ENCODE measurements at regions not wholly inside any gene's neighbourhood (a gene's known extent, or its start where the extent isn't known, plus 50 kb on each side); places are given as distances from the start of the nearest gene placed in this dataset.
"Not testable (repeated sequence)": the region's sequence is repeated elsewhere in the genome, so short reads cannot be mapped to it uniquely, and the experiment has no call there.

- Histone ChIP-seq H3K27ac (no peak overlapping the region), H3K36me3 (no peaks in the 10 kb centered on the region), H3K4me1 (ENCODE audit: control insufficient read depth in 1 of 2, low read depth in 2 of 2) (no peaks in the 10 kb centered on the region), H3K9me3 (no peaks in the 10 kb centered on the region), H3K4me3 (no peak overlapping the region), H3K27me3 (replicated peaks; ENCODE audit: insufficient read depth) (no peaks in the 10 kb centered on the region)
- no peak for TF ChIP-seq CTCF (IDR thresholded peaks at IDR 0.05)
- DNase-seq (ENCODE audit: low spot score) (no peak), ATAC-seq (ENCODE audit: insufficient number of reproducible peaks, low FRiP score, low read depth) (no peak)
Measured at GRCh38 chr3:191105418-191105817, 93.6 kb upstream of the OSTN start.

- no peaks in the 10 kb centered on the region for H3K27me3 ChIP-seq (replicated peaks; ENCODE audit: insufficient read depth)
- TF ChIP-seq CTCF (IDR thresholded peaks at IDR 0.05): no peak
- no peak overlapping the region for H3K27ac ChIP-seq
- no peak for ATAC-seq (ENCODE audit: insufficient number of reproducible peaks, low FRiP score, low read depth)
- H3K36me3 ChIP-seq: no peaks in the 10 kb centered on the region
- H3K9me3 ChIP-seq: no peaks in the 10 kb centered on the region
- H3K4me1 ChIP-seq (ENCODE audit: control insufficient read depth in 1 of 2, low read depth in 2 of 2): no peaks in the 10 kb centered on the region
- no peak overlapping the region for H3K4me3 ChIP-seq
- no peak for DNase-seq (ENCODE audit: low spot score)
Measured at GRCh38 chr3:191100516-191100915, 98.5 kb upstream of the OSTN start.

GRCh38 chr3:191094057-191094845, 104.8 kb upstream of the OSTN start:
- DNase-seq (ENCODE audit: low spot score) (no peak), ATAC-seq (ENCODE audit: insufficient number of reproducible peaks, low FRiP score, low read depth) (no peak)
- Histone ChIP-seq H3K27ac (no peak overlapping the region), H3K36me3 (no peaks in the 10 kb centered on the region), H3K4me3 (no peak overlapping the region), H3K9me3 (no peaks in the 10 kb centered on the region), H3K27me3 (replicated peaks; ENCODE audit: insufficient read depth) (no peaks in the 10 kb centered on the region), H3K4me1 (ENCODE audit: control insufficient read depth in 1 of 2, low read depth in 2 of 2) (no peaks in the 10 kb centered on the region)
- TF ChIP-seq CTCF (IDR thresholded peaks at IDR 0.05): no peak

- no peaks in the 10 kb centered on the region for H3K9me3 ChIP-seq
- H3K27ac ChIP-seq: no peak overlapping the region
- TF ChIP-seq CTCF (IDR thresholded peaks at IDR 0.05): no peak
- no peak overlapping the region for H3K4me3 ChIP-seq
- no peaks in the 10 kb centered on the region for H3K27me3 ChIP-seq (replicated peaks; ENCODE audit: insufficient read depth)
- H3K4me1 ChIP-seq (ENCODE audit: control insufficient read depth in 1 of 2, low read depth in 2 of 2): no peaks in the 10 kb centered on the region
- H3K36me3 ChIP-seq: no peaks in the 10 kb centered on the region
- ATAC-seq (ENCODE audit: insufficient number of reproducible peaks, low FRiP score, low read depth) (no peak), DNase-seq (ENCODE audit: low spot score) (no peak)
Measured at GRCh38 chr3:191087391-191087790, 111.7 kb upstream of the OSTN start.

- no peak for TF ChIP-seq CTCF (IDR thresholded peaks at IDR 0.05)
- Histone ChIP-seq H3K36me3 (no peaks in the 10 kb centered on the region), H3K4me1 (ENCODE audit: control insufficient read depth in 1 of 2, low read depth in 2 of 2) (no peaks in the 10 kb centered on the region), H3K27me3 (replicated peaks; ENCODE audit: insufficient read depth) (no peaks in the 10 kb centered on the region), H3K9me3 (no peaks in the 10 kb centered on the region), H3K4me3 (no peak overlapping the region), H3K27ac (no peak overlapping the region)
- ATAC-seq (ENCODE audit: insufficient number of reproducible peaks, low FRiP score, low read depth) (no peak), DNase-seq (ENCODE audit: low spot score) (no peak)
Measured at GRCh38 chr3:191085091-191085490, 114.0 kb upstream of the OSTN start.

GRCh38 chr3:191078913-191079312, 120.1 kb upstream of the OSTN start:
- not testable (repeated sequence) for ATAC-seq (ENCODE audit: insufficient number of reproducible peaks, low FRiP score, low read depth); H3K4me3 ChIP-seq; DNase-seq (ENCODE audit: low spot score); H3K27me3 ChIP-seq (replicated peaks; ENCODE audit: insufficient read depth); H3K4me1 ChIP-seq (ENCODE audit: control insufficient read depth in 1 of 2, low read depth in 2 of 2); H3K9me3 ChIP-seq; H3K27ac ChIP-seq; H3K36me3 ChIP-seq

Data from thoracic aorta (tissue), 2 donors.